ENCODE measurements at regions not wholly inside any gene's neighbourhood (a gene's known extent, or its start where the extent isn't known, plus 50 kb on each side); places are given as distances from the start of the nearest gene placed in this dataset.
"Not testable (repeated sequence)": the region's sequence is repeated elsewhere in the genome, so short reads cannot be mapped to it uniquely, and the experiment has no call there.

- Histone ChIP-seq H3K27me3 (no peaks in the 10 kb centered on the region), H3K4me3 (no peak overlapping the region), H3K4me1 (no peaks in the 10 kb centered on the region), H3K27ac (no peak overlapping the region), H3K36me3 (no peaks in the 10 kb centered on the region), H3K9me3 (no peaks in the 10 kb centered on the region)
- intact Hi-C loops (cut with DNase I), result no loop called here
- TF ChIP-seq CTCF (IDR thresholded peaks at IDR 0.05), result no peak
- no peak for ATAC-seq
- DNase-seq, result no peak
Measured at GRCh38 chrX:93346309-93346708, 327.1 kb downstream of the NAP1L3 start.

- H3K9me3 ChIP-seq; H3K27ac ChIP-seq; H3K36me3 ChIP-seq; intact Hi-C loops (cut with DNase I); ATAC-seq; DNase-seq; H3K4me1 ChIP-seq; H3K27me3 ChIP-seq; H3K4me3 ChIP-seq: not testable (repeated sequence)
Measured at GRCh38 chrX:93344287-93344686, 329.1 kb downstream of the NAP1L3 start.

DNA sequence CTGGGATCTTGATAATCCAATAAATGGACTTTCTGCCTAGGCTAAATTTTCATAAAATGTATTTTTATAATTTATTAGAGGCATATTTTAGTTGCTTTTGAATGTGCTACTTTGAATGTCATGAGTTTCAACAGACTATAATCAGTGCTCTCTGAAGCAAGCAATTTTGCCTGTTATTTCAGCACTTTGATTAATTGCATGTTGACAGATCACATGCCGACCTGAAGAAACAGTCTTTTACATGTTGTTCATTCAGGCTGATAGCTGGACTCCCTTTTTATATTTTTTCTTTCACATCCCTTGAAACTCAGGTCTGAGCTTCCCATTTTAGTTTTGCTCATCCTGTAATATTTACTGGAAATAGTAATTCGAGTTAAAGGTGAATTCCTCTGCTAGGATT lies 341.0 kb downstream of the NAP1L3 start:
- no peaks in the 10 kb centered on the region for H3K36me3 ChIP-seq
- H3K4me3 ChIP-seq, result no peak overlapping the region
- no peak overlapping the region for H3K27ac ChIP-seq
- TF ChIP-seq CTCF (IDR thresholded peaks at IDR 0.05), result no peak
- intact Hi-C loops (cut with DNase I), result no loop called here
- DNase-seq (no peak), ATAC-seq (no peak)
- H3K27me3 ChIP-seq, result no peaks in the 10 kb centered on the region
- no peaks in the 10 kb centered on the region for H3K9me3 ChIP-seq
- H3K4me1 ChIP-seq, result no peaks in the 10 kb centered on the region

- Histone ChIP-seq H3K4me1 (no peaks in the 10 kb centered on the region), H3K9me3 (no peaks in the 10 kb centered on the region), H3K36me3 (no peaks in the 10 kb centered on the region), H3K27me3 (no peaks in the 10 kb centered on the region), H3K4me3 (no peak overlapping the region), H3K27ac (no peak overlapping the region)
- TF ChIP-seq CTCF (IDR thresholded peaks at IDR 0.05), result no peak
- intact Hi-C loops (cut with DNase I), result no loop called here
- DNase-seq (no peak), ATAC-seq (no peak)
Measured at GRCh38 chrX:93322110-93322509, 351.3 kb downstream of the NAP1L3 start.

GRCh38 chrX:93319609-93320008 lies 353.8 kb downstream of the NAP1L3 start:
- no peak overlapping the region for H3K4me3 ChIP-seq
- DNase-seq, result no peak
- intact Hi-C loops (cut with DNase I), result no loop called here
- ATAC-seq, result no peak
- no peaks in the 10 kb centered on the region for H3K9me3 ChIP-seq
- no peaks in the 10 kb centered on the region for H3K36me3 ChIP-seq
- TF ChIP-seq CTCF (IDR thresholded peaks at IDR 0.05), result no peak
- no peak overlapping the region for H3K27ac ChIP-seq
- H3K4me1 ChIP-seq, result no peaks in the 10 kb centered on the region
- H3K27me3 ChIP-seq, result no peaks in the 10 kb centered on the region
